HL-60 (cell line): ENCODE measurements at regions not wholly inside any gene's neighbourhood (a gene's known extent, or its start where the extent isn't known, plus 50 kb on each side); places are given as distances from the start of the nearest gene placed in this dataset.

ENCODE experiments used
- DNase-seq, 2 experiments: peaks; one replicate each; pipeline ENCODE4 v3.0.0-alpha.2; 2010 to 2020; ENCODE audit warnings: low read depth in 1 of 2, low spot score in 1 of 2
- H3K27ac ChIP-seq: fragments of 250-450 bp; sonication (Bioruptor Pico); replicated peaks from 2 replicates; pipeline ENCODE4 v1.5.1; 2020; ENCODE audit warnings: mild to moderate bottlenecking, moderate library complexity
- H3K27me3 ChIP-seq: fragments of 250-450 bp; sonication (Bioruptor Pico); 2 replicates; pipeline ENCODE4 v1.5.1; 2021; ENCODE audit warnings: mild to moderate bottlenecking, moderate library complexity; ENCODE audit not compliant: insufficient read depth, poor library complexity, severe bottlenecking
- H3K4me3 ChIP-seq: replicated peaks from 2 replicates; pipeline ENCODE4 v1.5.1; 2011; ENCODE audit warnings: mild to moderate bottlenecking, control low read depth, low read length; ENCODE audit not compliant: insufficient read depth
- CTCF ChIP-seq: IDR thresholded peaks from one replicate; pipeline ENCODE4 v1.5.1; 2011; ENCODE audit warnings: low read length, control low read depth, inconsistent platforms; ENCODE audit not compliant: insufficient read depth
- GABPA ChIP-seq: IDR thresholded peaks from 2 replicates; pipeline ENCODE4 v1.6.1; 2012; ENCODE audit warnings: low read depth
- POLR2AphosphoS5 ChIP-seq: IDR thresholded peaks from 2 replicates; pipeline ENCODE4 v1.6.1; 2012; ENCODE audit warnings: low read depth
- REST ChIP-seq: IDR thresholded peaks from 2 replicates; pipeline ENCODE4 v1.6.1; 2012; ENCODE audit warnings: low read depth; ENCODE audit not compliant: insufficient replicate concordance
- SPI1 ChIP-seq: IDR thresholded peaks from 2 replicates; pipeline ENCODE4 v1.6.1; 2012; ENCODE audit warnings: low read depth, mild to moderate bottlenecking, borderline replicate concordance

DNA sequence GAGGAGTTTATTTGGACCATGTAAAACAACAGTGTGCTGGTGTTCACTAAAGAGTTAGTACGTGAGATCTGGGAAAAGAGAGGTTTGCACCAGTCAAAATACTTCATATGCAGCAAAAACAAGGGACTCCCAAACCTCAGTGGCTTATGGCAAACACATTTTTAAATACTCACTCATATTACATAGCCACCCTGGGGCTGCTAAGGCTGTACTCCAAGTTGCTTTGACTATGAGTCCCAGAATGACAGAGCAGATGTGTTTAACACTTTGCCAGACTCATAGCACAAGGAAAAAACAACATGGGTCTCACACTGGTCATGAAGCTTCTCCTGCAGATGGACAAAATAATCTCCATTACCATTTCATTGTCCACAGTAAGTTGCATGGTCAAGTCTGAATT, 202.8 kb upstream of the GRIA4 start:
- Histone ChIP-seq H3K4me3 (no peak overlapping the region), H3K27me3 (no peaks in the 10 kb centered on the region), H3K27ac (no peak overlapping the region)
- no peak for DNase-seq
- TF ChIP-seq CTCF, result no peak
- TF ChIP-seq POLR2AphosphoS5, result no peak

GRCh38 chr11:105401269-105401809, 208.5 kb upstream of the GRIA4 start:
- TF ChIP-seq CTCF (no peak), REST (no peak), POLR2AphosphoS5 (no peak), GABPA (no peak), SPI1 (no peak)
- DNase-seq, result no peak
- H3K27me3 ChIP-seq, result no peaks in the 10 kb centered on the region
- H3K4me3 ChIP-seq, result no peak overlapping the region
- H3K27ac ChIP-seq, result no peak overlapping the region

DNA sequence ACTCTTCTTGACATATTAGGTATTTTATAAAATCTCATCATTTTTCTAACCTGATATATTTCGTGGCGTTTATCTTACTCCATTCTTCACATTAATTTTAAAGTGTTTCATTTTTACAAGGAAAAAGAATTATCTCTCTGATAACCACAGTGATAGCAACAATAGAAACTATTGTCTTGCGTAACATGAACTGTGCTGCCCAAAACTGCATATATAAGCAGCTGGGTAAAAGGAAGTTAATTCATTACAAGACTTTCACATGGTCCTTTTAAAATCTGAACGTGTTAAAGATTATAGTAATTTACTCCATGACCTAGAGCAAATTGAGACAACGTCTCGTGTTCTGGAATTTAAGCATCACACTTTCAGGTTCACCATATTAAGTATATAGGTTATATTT, 210.4 kb upstream of the GRIA4 start:
- H3K27ac ChIP-seq, result no peak overlapping the region
- H3K4me3 ChIP-seq, result no peak overlapping the region
- TF ChIP-seq REST (no peak), POLR2AphosphoS5 (no peak), CTCF (no peak), GABPA (no peak), SPI1 (no peak)
- peak in 1 of 2 experiments; percentile 10 for DNase-seq
- H3K27me3 ChIP-seq, result no peaks in the 10 kb centered on the region

DNA sequence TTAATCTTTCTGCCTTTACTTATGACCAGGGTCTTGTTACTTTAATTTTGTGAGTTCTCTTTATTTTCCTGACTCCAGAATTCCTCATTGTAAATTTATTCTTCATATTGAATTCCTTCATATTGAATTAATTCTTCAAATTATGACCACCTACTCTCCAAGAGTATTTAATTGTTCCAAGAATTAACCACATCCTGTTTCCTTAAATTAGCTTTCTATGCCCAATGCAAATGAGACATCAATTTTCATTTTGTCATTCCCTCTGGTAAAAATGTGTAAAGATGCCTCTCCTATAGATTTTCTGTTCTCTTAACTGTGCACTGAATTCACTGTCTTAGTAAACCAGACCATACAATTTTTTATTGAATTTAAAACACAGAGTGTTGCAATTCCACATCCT, 211.2 kb upstream of the GRIA4 start:
- H3K4me3 ChIP-seq, result no peak overlapping the region
- no peaks in the 10 kb centered on the region for H3K27me3 ChIP-seq
- TF ChIP-seq SPI1 (no peak), POLR2AphosphoS5 (no peak), REST (no peak), CTCF (no peak), GABPA (no peak)
- H3K27ac ChIP-seq, result no peak overlapping the region
- no peak for DNase-seq
